EH (cell line): ENCODE measurements at regions not wholly inside any gene's neighbourhood (a gene's known extent, or its start where the extent isn't known, plus 50 kb on each side); places are given as distances from the start of the nearest gene placed in this dataset.
A peak's percentile ranks its signal among the peaks of the same experiment; 100 is the strongest.

ENCODE experiments used
- DNase-seq: peaks from one replicate; pipeline ENCODE4 v3.0.0-alpha.2; 2015; ENCODE audit warnings: low read depth

GRCh38 chr6:113143206-113143605, 713.9 kb upstream of the MARCKS start:
- peak; percentile 30 for DNase-seq

GRCh38 chr6:113144117-113144516, 713.0 kb upstream of the MARCKS start:
- DNase-seq = no peak

- DNase-seq = no peak
Measured at GRCh38 chr6:113146878-113147277, 710.3 kb upstream of the MARCKS start.

- peak; percentile 96 for DNase-seq
Measured at GRCh38 chr6:113147544-113147943, 709.6 kb upstream of the MARCKS start.

- DNase-seq = peak; percentile 80
Measured at GRCh38 chr6:113148566-113148965, 708.6 kb upstream of the MARCKS start.

- peak; percentile 9 for DNase-seq
Measured at GRCh38 chr6:113149511-113149910, 707.6 kb upstream of the MARCKS start.

- peak; percentile 25 for DNase-seq
Measured at GRCh38 chr6:113160306-113161017, 696.7 kb upstream of the MARCKS start.

GRCh38 chr6:113161018-113161315, 696.2 kb upstream of the MARCKS start:
- DNase-seq = no peak

GRCh38 chr6:113162739-113163138, 694.4 kb upstream of the MARCKS start:
- no peak for DNase-seq

- no peak for DNase-seq
Measured at GRCh38 chr6:113168057-113168456, 689.1 kb upstream of the MARCKS start.

GRCh38 chr6:113169484-113169883, 687.7 kb upstream of the MARCKS start:
- peak; percentile 82 for DNase-seq

- no peak for DNase-seq
Measured at GRCh38 chr6:113170454-113170853, 686.7 kb upstream of the MARCKS start.

- DNase-seq = no peak
Measured at GRCh38 chr6:113171882-113172281, 685.3 kb upstream of the MARCKS start.

- DNase-seq = no peak
Measured at GRCh38 chr6:113172531-113172966, 684.6 kb upstream of the MARCKS start.

GRCh38 chr6:113178349-113178748, 678.8 kb upstream of the MARCKS start:
- DNase-seq = peak; percentile 24

GRCh38 chr6:113181164-113181563, 676.0 kb upstream of the MARCKS start:
- DNase-seq = no peak

- peak; percentile 92 for DNase-seq
Measured at GRCh38 chr6:113182370-113183141, 674.6 kb upstream of the MARCKS start.

- DNase-seq = peak; percentile 99
Measured at GRCh38 chr6:113184291-113184690, 672.9 kb upstream of the MARCKS start.

- peak; percentile 47 for DNase-seq
Measured at GRCh38 chr6:113184736-113185135, 672.4 kb upstream of the MARCKS start.

GRCh38 chr6:113185299-113185698, 671.8 kb upstream of the MARCKS start:
- DNase-seq = peak; percentile 23

- DNase-seq = peak; percentile 41
Measured at GRCh38 chr6:113187661-113188060, 669.5 kb upstream of the MARCKS start.

GRCh38 chr6:113188962-113189361, 668.2 kb upstream of the MARCKS start:
- no peak for DNase-seq

GRCh38 chr6:113190170-113190569, 667.0 kb upstream of the MARCKS start:
- no peak for DNase-seq

- no peak for DNase-seq
Measured at GRCh38 chr6:113194090-113194489, 663.1 kb upstream of the MARCKS start.
